ENCODE measurements at regions not wholly inside any gene's neighbourhood (a gene's known extent, or its start where the extent isn't known, plus 50 kb on each side); places are given as distances from the start of the nearest gene placed in this dataset.
"Not testable (repeated sequence)": the region's sequence is repeated elsewhere in the genome, so short reads cannot be mapped to it uniquely, and the experiment has no call there.

DNA sequence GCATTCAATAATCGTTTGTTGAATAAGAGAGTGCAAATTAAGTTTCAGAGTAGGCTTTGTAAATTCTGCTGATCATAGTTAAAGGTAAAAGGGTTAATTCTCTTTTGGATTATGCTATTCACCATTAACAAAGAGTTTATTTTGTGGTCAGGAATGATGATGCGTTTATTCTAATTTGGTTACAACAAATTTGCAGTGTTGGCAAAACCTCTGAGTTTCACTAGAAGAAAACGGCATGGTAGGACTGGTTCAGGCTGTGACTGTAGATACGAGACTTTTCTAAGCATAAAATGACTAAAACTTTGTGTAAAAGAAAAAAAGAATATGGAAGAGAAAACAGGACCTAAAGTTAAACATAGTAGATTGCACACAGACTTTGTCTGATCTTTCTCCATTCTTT is 234.7 kb downstream of the TLR4 start:
- TF ChIP-seq, protein P1, sequence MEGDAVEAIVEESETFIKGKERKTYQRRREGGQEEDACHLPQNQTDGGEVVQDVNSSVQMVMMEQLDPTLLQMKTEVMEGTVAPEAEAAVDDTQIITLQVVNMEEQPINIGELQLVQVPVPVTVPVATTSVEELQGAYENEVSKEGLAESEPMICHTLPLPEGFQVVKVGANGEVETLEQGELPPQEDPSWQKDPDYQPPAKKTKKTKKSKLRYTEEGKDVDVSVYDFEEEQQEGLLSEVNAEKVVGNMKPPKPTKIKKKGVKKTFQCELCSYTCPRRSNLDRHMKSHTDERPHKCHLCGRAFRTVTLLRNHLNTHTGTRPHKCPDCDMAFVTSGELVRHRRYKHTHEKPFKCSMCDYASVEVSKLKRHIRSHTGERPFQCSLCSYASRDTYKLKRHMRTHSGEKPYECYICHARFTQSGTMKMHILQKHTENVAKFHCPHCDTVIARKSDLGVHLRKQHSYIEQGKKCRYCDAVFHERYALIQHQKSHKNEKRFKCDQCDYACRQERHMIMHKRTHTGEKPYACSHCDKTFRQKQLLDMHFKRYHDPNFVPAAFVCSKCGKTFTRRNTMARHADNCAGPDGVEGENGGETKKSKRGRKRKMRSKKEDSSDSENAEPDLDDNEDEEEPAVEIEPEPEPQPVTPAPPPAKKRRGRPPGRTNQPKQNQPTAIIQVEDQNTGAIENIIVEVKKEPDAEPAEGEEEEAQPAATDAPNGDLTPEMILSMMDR (IDR thresholded peaks at IDR 0.05; ENCODE audit: low read depth, low read length, missing control alignments), result no peak
- in situ Hi-C loops (cut with HindIII; ENCODE audit: low sequenced_read_pairs), result no loop called here
- H3K4me3 ChIP-seq (ENCODE audit: low read depth, low read length), result no peak overlapping the region
- no peak for DNase-seq (ENCODE audit: low read depth)

DNA sequence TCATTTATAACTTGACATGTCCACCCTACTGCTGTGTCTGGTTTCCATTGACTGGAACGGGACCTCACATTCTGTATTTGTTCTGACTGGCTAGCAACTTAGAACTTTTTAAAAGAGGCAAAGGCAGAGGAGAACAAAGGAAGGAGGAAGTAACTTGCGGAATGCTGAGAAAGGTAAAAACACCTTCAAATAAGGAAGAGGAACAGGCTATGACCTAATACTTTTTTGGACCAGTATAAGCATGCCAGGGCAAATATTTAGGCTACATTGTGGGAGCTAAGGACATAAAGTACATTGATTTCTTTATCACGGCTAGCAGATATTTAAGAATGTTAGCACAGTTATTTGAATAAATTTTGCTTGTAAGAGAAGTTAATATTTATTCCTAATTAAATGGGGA is 240.5 kb downstream of the TLR4 start:
- DNase-seq (ENCODE audit: low read depth); H3K4me3 ChIP-seq (ENCODE audit: low read depth, low read length); in situ Hi-C loops (cut with HindIII; ENCODE audit: low sequenced_read_pairs): not testable (repeated sequence)

DNA sequence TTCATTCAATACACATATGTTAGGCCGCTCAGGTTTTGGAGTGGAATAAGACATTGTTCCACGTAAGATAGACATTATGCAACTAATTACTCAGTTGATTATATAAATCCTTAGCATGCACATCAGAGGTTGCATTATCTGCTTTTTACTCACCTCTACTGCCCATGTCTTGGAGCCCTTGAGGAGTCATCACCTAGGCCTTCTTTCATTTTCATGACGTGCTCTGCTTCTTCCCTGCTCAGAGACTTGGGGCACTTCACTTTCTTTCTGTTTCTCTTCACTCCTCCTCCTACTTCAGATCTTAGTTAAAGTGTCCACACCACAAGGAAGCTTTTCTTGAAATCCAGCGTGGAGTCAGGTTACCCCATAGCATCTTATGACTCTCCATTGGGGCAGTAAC is 241.1 kb downstream of the TLR4 start:
- TF ChIP-seq, protein P1 (IDR thresholded peaks at IDR 0.05; ENCODE audit: low read depth, low read length, missing control alignments), result no peak
- in situ Hi-C loops (cut with HindIII; ENCODE audit: low sequenced_read_pairs), result no loop called here
- no peak overlapping the region for H3K4me3 ChIP-seq (ENCODE audit: low read depth, low read length)
- DNase-seq (ENCODE audit: low read depth), result no peak

DNA sequence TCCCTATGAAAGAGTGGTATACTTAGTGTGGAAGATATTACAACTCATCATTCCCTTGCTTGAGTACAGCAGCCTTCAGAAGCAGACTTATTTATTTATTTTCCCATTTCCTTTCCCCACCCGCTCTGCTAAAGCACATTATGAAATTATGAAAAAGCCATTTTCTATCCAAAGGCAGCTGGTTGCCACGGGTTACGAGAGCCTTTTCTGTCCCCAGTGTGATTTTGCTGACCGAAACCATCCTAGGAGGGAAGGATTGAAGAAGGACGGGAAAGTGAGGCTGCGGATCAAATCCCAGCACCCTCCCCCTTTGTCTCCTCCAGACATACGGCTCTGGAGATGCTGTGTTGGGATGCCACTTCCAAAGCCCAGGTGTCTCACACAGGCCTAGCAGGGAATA is 246.9 kb downstream of the TLR4 start:
- in situ Hi-C loops (cut with HindIII; ENCODE audit: low sequenced_read_pairs), result no loop called here
- TF ChIP-seq, protein P1 (IDR thresholded peaks at IDR 0.05; ENCODE audit: low read depth, low read length, missing control alignments), result no peak
- no peak overlapping the region for H3K4me3 ChIP-seq (ENCODE audit: low read depth, low read length)
- DNase-seq (ENCODE audit: low read depth), result no peak

DNA sequence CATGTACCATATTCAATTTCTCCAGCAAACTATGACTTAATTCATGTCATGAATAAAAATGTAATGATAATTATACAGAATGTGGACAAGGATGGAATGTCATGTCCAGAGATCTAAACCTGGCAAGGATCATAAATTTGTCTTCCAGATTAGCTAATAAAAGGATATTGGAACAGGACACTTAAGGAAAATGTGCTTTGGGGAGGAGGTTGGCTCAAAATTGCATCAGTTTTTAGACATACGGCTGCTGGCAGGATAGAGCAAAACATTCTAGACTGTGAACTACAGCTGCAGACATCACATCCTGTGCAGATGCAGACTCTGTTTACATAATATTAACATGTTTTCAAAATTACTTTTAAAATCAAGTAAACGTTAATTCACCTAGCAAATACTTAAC is 248.4 kb downstream of the TLR4 start:
- no peak overlapping the region for H3K4me3 ChIP-seq (ENCODE audit: low read depth, low read length)
- in situ Hi-C loops (cut with HindIII; ENCODE audit: low sequenced_read_pairs), result no loop called here
- DNase-seq (ENCODE audit: low read depth), result no peak
- TF ChIP-seq, protein P1 (IDR thresholded peaks at IDR 0.05; ENCODE audit: low read depth, low read length, missing control alignments), result no peak

DNA sequence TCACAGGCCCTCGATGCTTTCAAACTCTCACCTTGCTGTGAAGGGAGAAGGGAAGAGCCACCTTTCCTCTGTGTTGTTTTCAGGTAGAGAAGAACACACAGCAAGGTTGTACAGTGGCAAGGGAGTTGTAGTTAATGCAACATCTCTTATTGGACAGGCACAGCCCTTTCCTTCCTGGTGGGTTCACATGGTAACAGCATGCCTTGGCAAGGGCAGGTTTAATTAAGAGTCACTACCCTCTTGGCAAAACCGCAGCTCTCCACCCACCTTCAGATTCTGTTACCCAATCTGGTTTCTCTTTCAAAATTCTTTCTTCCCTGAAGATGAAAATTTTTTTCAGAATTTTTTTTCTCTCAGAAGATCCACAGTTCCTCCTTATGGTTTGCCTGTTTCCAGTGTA is 253.1 kb downstream of the TLR4 start:
- in situ Hi-C loops (cut with HindIII; ENCODE audit: low sequenced_read_pairs), result no loop called here
- H3K4me3 ChIP-seq (ENCODE audit: low read depth, low read length), result no peak overlapping the region
- TF ChIP-seq, protein P1 (IDR thresholded peaks at IDR 0.05; ENCODE audit: low read depth, low read length, missing control alignments), result no peak
- DNase-seq (ENCODE audit: low read depth), result no peak

DNA sequence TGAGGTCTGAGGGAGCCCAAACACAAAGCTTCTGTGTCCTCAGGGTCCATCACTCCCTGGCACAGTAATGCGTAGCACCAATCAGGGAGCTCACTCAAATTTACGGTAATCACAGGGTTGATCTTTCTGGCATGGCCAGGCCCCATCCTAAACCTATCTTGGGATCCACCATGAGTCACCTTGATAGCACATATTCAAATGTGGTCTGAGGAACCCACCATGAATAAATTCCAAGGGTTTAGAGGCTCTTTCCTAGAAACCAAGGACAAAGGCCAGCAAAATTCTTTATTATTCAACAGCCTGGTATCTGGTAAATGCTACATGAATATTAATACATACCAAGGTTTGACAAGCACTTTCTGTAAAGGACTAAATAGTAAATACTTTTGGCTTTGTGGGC is 254.5 kb downstream of the TLR4 start:
- TF ChIP-seq, protein P1 (IDR thresholded peaks at IDR 0.05; ENCODE audit: low read depth, low read length, missing control alignments), result no peak
- in situ Hi-C loops (cut with HindIII; ENCODE audit: low sequenced_read_pairs), result no loop called here
- peak; percentile 9 for DNase-seq (ENCODE audit: low read depth)
- H3K4me3 ChIP-seq (ENCODE audit: low read depth, low read length), result no peak overlapping the region
